SJCRH30 (cell line): ENCODE measurements at regions not wholly inside any gene's neighbourhood (a gene's known extent, or its start where the extent isn't known, plus 50 kb on each side); places are given as distances from the start of the nearest gene placed in this dataset.
"Not testable (repeated sequence)": the region's sequence is repeated elsewhere in the genome, so short reads cannot be mapped to it uniquely, and the experiment has no call there.

Experiments used
- DNase-seq, 2 experiments: peaks; one replicate each; pipeline ENCODE4 v3.0.0-alpha.2; 2015 to 2020
- H3K27ac ChIP-seq: fragments of 250-450 bp; sonication (Bioruptor Pico); 2 replicates; pipeline ENCODE4 v1.5.1; 2020; ENCODE audit warnings: mild to moderate bottlenecking, moderate library complexity
- H3K27me3 ChIP-seq: fragments of 250-450 bp; sonication (Bioruptor Pico); 2 replicates; pipeline ENCODE4 v1.5.1; 2020; ENCODE audit warnings: mild to moderate bottlenecking, moderate library complexity
- H3K36me3 ChIP-seq: fragments of 250-450 bp; sonication (Bioruptor Pico); 2 replicates; pipeline ENCODE4 v1.5.1; 2020; ENCODE audit warnings: mild to moderate bottlenecking, moderate library complexity
- H3K4me1 ChIP-seq: fragments of 250-450 bp; sonication (Bioruptor Pico); 2 replicates; pipeline ENCODE4 v1.5.1; 2020; ENCODE audit warnings: mild to moderate bottlenecking, moderate library complexity
- H3K4me3 ChIP-seq: fragments of 250-450 bp; sonication (Bioruptor Pico); 2 replicates; pipeline ENCODE4 v1.5.1; 2020; ENCODE audit warnings: mild to moderate bottlenecking, moderate library complexity
- H3K9me3 ChIP-seq: fragments of 250-450 bp; sonication (Bioruptor Pico); replicated peaks from 2 replicates; pipeline ENCODE4 v1.5.1; 2020; ENCODE audit warnings: mild to moderate bottlenecking, moderate library complexity

GRCh38 chr17:21823090-21823489 is 130.8 kb downstream of the KCNJ18 start:
- Histone ChIP-seq H3K9me3 (peaks cover 10% of the 10 kb centered on the region; the same call in 1 of the 2 replicates), H3K27me3 (peaks cover 24% of the 10 kb centered on the region), H3K27ac (no peak overlapping the region), H3K4me1 (no peaks in the 10 kb centered on the region), H3K4me3 (no peak overlapping the region), H3K36me3 (no peaks in the 10 kb centered on the region)
- peak in 1 of 2 experiments; percentile 20 for DNase-seq

GRCh38 chr17:21823643-21824042 is 131.3 kb downstream of the KCNJ18 start:
- Histone ChIP-seq H3K4me1 (no peaks in the 10 kb centered on the region), H3K36me3 (no peaks in the 10 kb centered on the region), H3K27ac (no peak overlapping the region), H3K4me3 (no peak overlapping the region), H3K9me3 (peaks cover 10% of the 10 kb centered on the region; the same call in 1 of the 2 replicates), H3K27me3 (peaks cover 24% of the 10 kb centered on the region)
- DNase-seq, result peak in 1 of 2 experiments; percentile 13

- Histone ChIP-seq H3K4me3 (no peak overlapping the region), H3K36me3 (no peaks in the 10 kb centered on the region), H3K27ac (no peak overlapping the region), H3K27me3 (no peaks in the 10 kb centered on the region), H3K4me1 (no peaks in the 10 kb centered on the region), H3K9me3 (peaks cover 10% of the 10 kb centered on the region; the same call in 1 of the 2 replicates)
- no peak for DNase-seq
Measured at GRCh38 chr17:21841839-21842238, 149.5 kb downstream of the KCNJ18 start.

GRCh38 chr17:21842332-21843317 is 150.3 kb downstream of the KCNJ18 start:
- no peaks in the 10 kb centered on the region for H3K36me3 ChIP-seq
- no peak overlapping the region for H3K27ac ChIP-seq
- DNase-seq, result no peak
- no peaks in the 10 kb centered on the region for H3K4me1 ChIP-seq
- no peaks in the 10 kb centered on the region for H3K27me3 ChIP-seq
- H3K4me3 ChIP-seq, result no peak overlapping the region
- H3K9me3 ChIP-seq, result peaks cover 10% of the 10 kb centered on the region; the same call in 1 of the 2 replicates

GRCh38 chr17:21843318-21843865 is 151.1 kb downstream of the KCNJ18 start:
- Histone ChIP-seq H3K4me3 (no peak overlapping the region), H3K9me3 (peaks cover 10% of the 10 kb centered on the region; the same call in 1 of the 2 replicates), H3K36me3 (no peaks in the 10 kb centered on the region), H3K27me3 (no peaks in the 10 kb centered on the region), H3K4me1 (no peaks in the 10 kb centered on the region), H3K27ac (no peak overlapping the region)
- DNase-seq, result no peak

- Histone ChIP-seq H3K27me3 (no peaks in the 10 kb centered on the region), H3K4me3 (no peak overlapping the region), H3K9me3 (peaks cover 10% of the 10 kb centered on the region; the same call in 1 of the 2 replicates), H3K36me3 (no peaks in the 10 kb centered on the region), H3K27ac (no peak overlapping the region), H3K4me1 (no peaks in the 10 kb centered on the region)
- DNase-seq, result no peak
Measured at GRCh38 chr17:21843951-21844590, 151.7 kb downstream of the KCNJ18 start.

GRCh38 chr17:21848510-21848909 is 156.2 kb downstream of the KCNJ18 start:
- not testable (repeated sequence) for H3K4me1 ChIP-seq, H3K36me3 ChIP-seq, H3K27me3 ChIP-seq, H3K9me3 ChIP-seq, H3K4me3 ChIP-seq, H3K27ac ChIP-seq, DNase-seq

- H3K36me3 ChIP-seq, H3K27me3 ChIP-seq, H3K27ac ChIP-seq, H3K4me3 ChIP-seq, H3K4me1 ChIP-seq, H3K9me3 ChIP-seq, DNase-seq: not testable (repeated sequence)
Measured at GRCh38 chr17:21849030-21849429, 156.7 kb downstream of the KCNJ18 start.

- H3K27me3 ChIP-seq, DNase-seq: not testable (repeated sequence)
Measured at GRCh38 chr17:21850614-21851013, 158.3 kb downstream of the KCNJ18 start.

More at GRCh38 chr17:21850614-21851013, 158.3 kb downstream of the KCNJ18 start:
- H3K9me3 ChIP-seq, H3K4me1 ChIP-seq, H3K36me3 ChIP-seq, H3K4me3 ChIP-seq, H3K27ac ChIP-seq: not testable (repeated sequence)
